ENCODE measurements at regions not wholly inside any gene's neighbourhood (a gene's known extent, or its start where the extent isn't known, plus 50 kb on each side); places are given as distances from the start of the nearest gene placed in this dataset.

GRCh38 chr7:130901209-130901783, 167.3 kb upstream of the KLF14 start:
- no peak for DNase-seq (ENCODE audit: low spot score)
- ATAC-seq (ENCODE audit: low FRiP score): peak; percentile 41
- no peak for TF ChIP-seq CTCF (IDR thresholded peaks at IDR 0.05)

GRCh38 chr7:130902755-130903357, 168.8 kb upstream of the KLF14 start:
- DNase-seq (ENCODE audit: low spot score) (no peak), ATAC-seq (ENCODE audit: low FRiP score) (no peak)
- no peak for TF ChIP-seq CTCF (IDR thresholded peaks at IDR 0.05)

GRCh38 chr7:130903358-130903974, 169.5 kb upstream of the KLF14 start:
- no peak for ATAC-seq (ENCODE audit: low FRiP score)
- TF ChIP-seq CTCF (IDR thresholded peaks at IDR 0.05): no peak
- DNase-seq (ENCODE audit: low spot score): no peak

GRCh38 chr7:130904031-130904757, 170.2 kb upstream of the KLF14 start:
- DNase-seq (ENCODE audit: low spot score) (no peak), ATAC-seq (ENCODE audit: low FRiP score) (peak; percentile 54)

GRCh38 chr7:130904792-130905191, 170.8 kb upstream of the KLF14 start:
- DNase-seq (ENCODE audit: low spot score) (no peak), ATAC-seq (ENCODE audit: low FRiP score) (no peak)
- TF ChIP-seq CTCF (IDR thresholded peaks at IDR 0.05): no peak

More at GRCh38 chr7:130904031-130904757, 170.2 kb upstream of the KLF14 start:
- TF ChIP-seq CTCF (IDR thresholded peaks at IDR 0.05): no peak

- ATAC-seq (ENCODE audit: low FRiP score): no peak
- DNase-seq (ENCODE audit: low spot score): no peak
- no peak for TF ChIP-seq CTCF (IDR thresholded peaks at IDR 0.05)
Measured at GRCh38 chr7:130906575-130906974, 172.6 kb upstream of the KLF14 start.

Data from omental fat pad (tissue), 3 donors.